WTC11 (cell line): ENCODE measurements at regions not wholly inside any gene's neighbourhood (a gene's known extent, or its start where the extent isn't known, plus 50 kb on each side); places are given as distances from the start of the nearest gene placed in this dataset.
A peak's percentile ranks its signal among the peaks of the same experiment; 100 is the strongest.

Source experiments
- ATAC-seq: fragments of 200-7000 bp; cut with Tn5 transposase; 2 replicates; pipeline ENCODE4 v1.10.0; 2021; ENCODE audit warnings: mild to moderate bottlenecking, moderate library complexity
- CTCF ChIA-PET: fragments of 300-600 bp; sonication (Branson Sonifier 250); formaldehyde crosslinking; loops from one replicate; lab custom pipeline; 2021; ENCODE audit warnings: antibody characterized with exemption; lab: Charles Lee
- POLR2A ChIA-PET: fragments of 350-600 bp; sonication (Branson Sonifier 250); formaldehyde crosslinking; loops from one replicate; lab custom pipeline; 2021; ENCODE audit warnings: antibody characterized with exemption; lab: Charles Lee
- DNase-seq: peaks from one replicate; pipeline ENCODE4 v3.0.0; 2021; ENCODE audit warnings: low spot score
- H3K27ac Mint-ChIP-seq: 2 replicates; pipeline ENCODE4 v1.8.0; 2021; ENCODE audit warnings: mixed read lengths
- H3K27me3 Mint-ChIP-seq: 2 replicates; pipeline ENCODE4 v1.8.0; 2021; ENCODE audit warnings: low read depth, mild to moderate bottlenecking, moderate library complexity, mixed read lengths
- H3K36me3 Mint-ChIP-seq: 2 replicates; pipeline ENCODE4 v1.8.0; 2021; ENCODE audit warnings: mixed read lengths
- H3K4me1 Mint-ChIP-seq: 2 replicates; pipeline ENCODE4 v1.8.0; 2022; ENCODE audit warnings: mixed read lengths
- H3K4me3 Mint-ChIP-seq: 2 replicates; pipeline ENCODE4 v1.8.0; 2021; ENCODE audit warnings: mild to moderate bottlenecking, moderate library complexity, mixed read lengths
- H3K9me3 Mint-ChIP-seq: 2 replicates; pipeline ENCODE4 v1.8.0; 2021; ENCODE audit warnings: mixed read lengths
- ARID4B ChIP-seq: sonication (generic); formaldehyde crosslinking; IDR thresholded peaks from 2 replicates; pipeline ENCODE4 v1.8.0; 2023; ENCODE audit warnings: missing genetic modification reagents, mild to moderate bottlenecking, borderline replicate concordance
- ATF3 ChIP-seq: sonication (generic); formaldehyde crosslinking; conservative IDR thresholded peaks from 2 replicates; pipeline ENCODE4 v1.8.1; 2022; ENCODE audit warnings: mild to moderate bottlenecking, missing genetic modification reagents
- CTCF ChIP-seq: fragments of 200-600 bp; IDR thresholded peaks from 2 replicates; pipeline ENCODE4 v1.8.0; 2022; ENCODE audit warnings: antibody characterized with exemption
- E2F1 ChIP-seq: sonication (generic); formaldehyde crosslinking; IDR thresholded peaks from 2 replicates; pipeline ENCODE4 v1.8.0; 2022; ENCODE audit warnings: mild to moderate bottlenecking, missing genetic modification reagents
- ESRRA ChIP-seq: sonication (generic); formaldehyde crosslinking; IDR thresholded peaks from 2 replicates; pipeline ENCODE4 v1.8.1; 2022; ENCODE audit warnings: mild to moderate bottlenecking, missing genetic modification reagents, borderline replicate concordance
- ETV6 ChIP-seq: sonication (generic); formaldehyde crosslinking; IDR thresholded peaks from 2 replicates; pipeline ENCODE4 v1.8.1; 2022; ENCODE audit warnings: mild to moderate bottlenecking, missing genetic modification reagents
- FOXK1 ChIP-seq: sonication (generic); formaldehyde crosslinking; IDR thresholded peaks from 2 replicates; pipeline ENCODE4 v1.8.0; 2022; ENCODE audit warnings: mild to moderate bottlenecking, moderate library complexity, missing genetic modification reagents
- GRHL2 ChIP-seq: fragments of 250-450 bp; sonication (Bioruptor Pico); IDR thresholded peaks from 2 replicates; pipeline ENCODE4 v1.8.0; 2022; ENCODE audit warnings: mild to moderate bottlenecking, moderate library complexity; ENCODE audit not compliant: insufficient replicate concordance, severe bottlenecking
- JAZF1 ChIP-seq: fragments of 250-450 bp; sonication (Bioruptor Pico); IDR thresholded peaks from 2 replicates; pipeline ENCODE4 v1.9.0; 2021; ENCODE audit warnings: moderate library complexity, mild to moderate bottlenecking, inconsistent platforms
- JUN ChIP-seq: sonication (generic); formaldehyde crosslinking; IDR thresholded peaks from 2 replicates; pipeline ENCODE4 v1.8.0; 2023; ENCODE audit warnings: mild to moderate bottlenecking, missing genetic modification reagents
- KAT7 ChIP-seq: sonication (generic); formaldehyde crosslinking; IDR thresholded peaks from 2 replicates; pipeline ENCODE4 v1.8.1; 2023; ENCODE audit warnings: missing genetic modification reagents, mild to moderate bottlenecking, borderline replicate concordance
- MXD4 ChIP-seq: fragments of 250-450 bp; sonication (Bioruptor Pico); IDR thresholded peaks from 2 replicates; pipeline ENCODE4 v1.8.0; 2021; ENCODE audit warnings: mild to moderate bottlenecking, moderate library complexity, borderline replicate concordance
- MYBL2 ChIP-seq: sonication (generic); formaldehyde crosslinking; IDR thresholded peaks from 2 replicates; pipeline ENCODE4 v1.8.1; 2023; ENCODE audit warnings: mild to moderate bottlenecking, moderate library complexity, missing genetic modification reagents
- NFYB ChIP-seq: sonication (generic); formaldehyde crosslinking; conservative IDR thresholded peaks from 2 replicates; pipeline ENCODE4 v1.8.0; 2022; ENCODE audit warnings: low read depth, missing genetic modification reagents
- NR2C2 ChIP-seq: sonication (generic); formaldehyde crosslinking; IDR thresholded peaks from 2 replicates; pipeline ENCODE4 v1.8.0; 2022; ENCODE audit warnings: mild to moderate bottlenecking, missing genetic modification reagents
- SMAD4 ChIP-seq: sonication (generic); formaldehyde crosslinking; IDR thresholded peaks from 2 replicates; pipeline ENCODE4 v1.8.0; 2022; ENCODE audit warnings: mild to moderate bottlenecking, missing genetic modification reagents
- TEAD1 ChIP-seq: sonication (generic); formaldehyde crosslinking; IDR thresholded peaks from 2 replicates; pipeline ENCODE4 v1.8.0; 2022; ENCODE audit warnings: mild to moderate bottlenecking, missing genetic modification reagents
- TEAD4 ChIP-seq: sonication (generic); formaldehyde crosslinking; IDR thresholded peaks from 2 replicates; pipeline ENCODE4 v1.8.0; 2022; ENCODE audit warnings: mild to moderate bottlenecking, missing genetic modification reagents
- TP53 ChIP-seq: sonication (generic); formaldehyde crosslinking; IDR thresholded peaks from 2 replicates; pipeline ENCODE4 v1.8.1; 2023; ENCODE audit warnings: mild to moderate bottlenecking, missing genetic modification reagents
- ZNF671 ChIP-seq: fragments of 250-450 bp; sonication (Bioruptor Pico); IDR thresholded peaks from 2 replicates; pipeline ENCODE4 v1.8.0; 2021; ENCODE audit warnings: mild to moderate bottlenecking
- TF ChIP-seq, protein P1 (sequence below): sonication (generic); formaldehyde crosslinking; IDR thresholded peaks from 2 replicates; pipeline ENCODE4 v1.8.1; 2022; ENCODE audit warnings: mild to moderate bottlenecking, missing genetic modification reagents, moderate library complexity, borderline replicate concordance
- TF ChIP-seq, protein P2 (sequence below): sonication (generic); formaldehyde crosslinking; IDR thresholded peaks from 2 replicates; pipeline ENCODE4 v1.8.0; 2023; ENCODE audit warnings: mild to moderate bottlenecking, missing genetic modification reagents
- TF ChIP-seq, protein P3 (sequence below): sonication (generic); formaldehyde crosslinking; IDR thresholded peaks from 2 replicates; pipeline ENCODE4 v1.8.0; 2023; ENCODE audit warnings: missing genetic modification reagents

DNA sequence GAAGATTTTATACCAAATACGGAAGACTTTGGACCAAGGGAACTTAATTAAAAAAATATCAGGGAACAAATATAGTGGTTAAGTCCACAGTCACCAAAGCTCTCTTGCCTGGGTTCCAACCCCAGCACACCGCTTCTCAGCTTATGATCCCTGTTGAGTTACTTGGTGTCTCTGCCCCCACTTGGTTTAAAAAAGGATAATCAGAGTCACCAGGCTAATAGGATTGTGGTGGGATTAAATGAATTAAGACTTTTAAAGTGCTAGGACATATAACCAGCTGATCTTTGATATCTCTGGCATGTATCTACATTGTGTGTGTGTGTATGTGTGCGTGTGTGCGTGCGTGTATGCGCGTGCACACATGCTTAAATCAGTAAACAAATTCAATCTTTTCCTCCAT lies 474.7 kb upstream of the DAB1 start:
- DNase-seq (no peak), ATAC-seq (no peak)
- ChIA-PET POLR2A (no interaction called here), CTCF (no interaction called here)
- H3K27ac Mint-ChIP-seq = no peak overlapping the region
- H3K36me3 Mint-ChIP-seq = no peaks in the 10 kb centered on the region
- no peaks in the 10 kb centered on the region for H3K27me3 Mint-ChIP-seq
- H3K9me3 Mint-ChIP-seq = no peaks in the 10 kb centered on the region
- H3K4me3 Mint-ChIP-seq = no peak overlapping the region
- H3K4me1 Mint-ChIP-seq = peaks cover 19% of the 10 kb centered on the region
- no peak for TF ChIP-seq MXD4
- TF ChIP-seq JUN = no peak
- TF ChIP-seq E2F1 (CRISPR knock-in tag) = no peak
- TF ChIP-seq KAT7 (CRISPR knock-in tag) = no peak
- TF ChIP-seq MYBL2 (CRISPR knock-in tag) = no peak
- TF ChIP-seq GRHL2 (CRISPR knock-in tag) = no peak
- no peak for TF ChIP-seq TEAD1 (CRISPR knock-in tag)
- TF ChIP-seq, protein P1, sequence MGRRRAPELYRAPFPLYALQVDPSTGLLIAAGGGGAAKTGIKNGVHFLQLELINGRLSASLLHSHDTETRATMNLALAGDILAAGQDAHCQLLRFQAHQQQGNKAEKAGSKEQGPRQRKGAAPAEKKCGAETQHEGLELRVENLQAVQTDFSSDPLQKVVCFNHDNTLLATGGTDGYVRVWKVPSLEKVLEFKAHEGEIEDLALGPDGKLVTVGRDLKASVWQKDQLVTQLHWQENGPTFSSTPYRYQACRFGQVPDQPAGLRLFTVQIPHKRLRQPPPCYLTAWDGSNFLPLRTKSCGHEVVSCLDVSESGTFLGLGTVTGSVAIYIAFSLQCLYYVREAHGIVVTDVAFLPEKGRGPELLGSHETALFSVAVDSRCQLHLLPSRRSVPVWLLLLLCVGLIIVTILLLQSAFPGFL = no peak
- TF ChIP-seq ATF3 (CRISPR knock-in tag) = no peak
- TF ChIP-seq, protein P2, sequence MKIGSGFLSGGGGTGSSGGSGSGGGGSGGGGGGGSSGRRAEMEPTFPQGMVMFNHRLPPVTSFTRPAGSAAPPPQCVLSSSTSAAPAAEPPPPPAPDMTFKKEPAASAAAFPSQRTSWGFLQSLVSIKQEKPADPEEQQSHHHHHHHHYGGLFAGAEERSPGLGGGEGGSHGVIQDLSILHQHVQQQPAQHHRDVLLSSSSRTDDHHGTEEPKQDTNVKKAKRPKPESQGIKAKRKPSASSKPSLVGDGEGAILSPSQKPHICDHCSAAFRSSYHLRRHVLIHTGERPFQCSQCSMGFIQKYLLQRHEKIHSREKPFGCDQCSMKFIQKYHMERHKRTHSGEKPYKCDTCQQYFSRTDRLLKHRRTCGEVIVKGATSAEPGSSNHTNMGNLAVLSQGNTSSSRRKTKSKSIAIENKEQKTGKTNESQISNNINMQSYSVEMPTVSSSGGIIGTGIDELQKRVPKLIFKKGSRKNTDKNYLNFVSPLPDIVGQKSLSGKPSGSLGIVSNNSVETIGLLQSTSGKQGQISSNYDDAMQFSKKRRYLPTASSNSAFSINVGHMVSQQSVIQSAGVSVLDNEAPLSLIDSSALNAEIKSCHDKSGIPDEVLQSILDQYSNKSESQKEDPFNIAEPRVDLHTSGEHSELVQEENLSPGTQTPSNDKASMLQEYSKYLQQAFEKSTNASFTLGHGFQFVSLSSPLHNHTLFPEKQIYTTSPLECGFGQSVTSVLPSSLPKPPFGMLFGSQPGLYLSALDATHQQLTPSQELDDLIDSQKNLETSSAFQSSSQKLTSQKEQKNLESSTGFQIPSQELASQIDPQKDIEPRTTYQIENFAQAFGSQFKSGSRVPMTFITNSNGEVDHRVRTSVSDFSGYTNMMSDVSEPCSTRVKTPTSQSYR (CRISPR knock-in tag) = no peak

DNA sequence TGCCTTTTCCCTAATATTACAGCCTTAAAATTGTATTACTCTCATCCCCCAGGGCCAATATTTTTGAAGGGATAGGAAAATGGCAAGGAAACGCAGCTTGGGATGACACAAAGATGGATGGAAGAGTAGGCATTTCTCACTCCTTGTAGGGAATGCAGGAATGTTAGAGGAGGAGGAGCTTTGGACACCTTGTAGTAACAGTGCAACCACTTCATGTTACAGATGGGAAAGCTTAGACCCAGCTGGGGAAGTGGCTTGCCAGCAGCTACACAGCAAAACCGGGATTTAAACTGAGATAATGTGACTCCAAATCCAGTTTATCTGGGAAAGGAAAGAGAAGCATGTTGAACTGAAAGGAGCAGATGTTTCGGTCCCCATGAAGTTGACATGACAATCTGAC lies 473.7 kb upstream of the DAB1 start:
- ATAC-seq = peak; percentile 71
- Mint-ChIP-seq H3K36me3 (no peaks in the 10 kb centered on the region), H3K9me3 (no peaks in the 10 kb centered on the region), H3K27ac (no peak overlapping the region), H3K4me3 (no peak overlapping the region), H3K4me1 (peaks cover 28% of the 10 kb centered on the region), H3K27me3 (no peaks in the 10 kb centered on the region)
- POLR2A ChIA-PET = no interaction called here
- no peak for DNase-seq
- CTCF ChIA-PET = interaction anchor here (0.7 to 0.8 kb wide), 2 partner anchors 9 to 1327 kb away, joined by 4 read pairs; no protein-coding TSS in a partner anchor
- TF ChIP-seq NFYB (CRISPR knock-in tag) (no peak), FOXK1 (CRISPR knock-in tag) (no peak), TEAD4 (CRISPR knock-in tag) (no peak), SMAD4 (CRISPR knock-in tag) (no peak), NR2C2 (CRISPR knock-in tag) (no peak), TP53 (CRISPR knock-in tag) (no peak), ESRRA (no peak), TEAD1 (CRISPR knock-in tag) (no peak), JAZF1 (CRISPR knock-in tag) (no peak), ETV6 (CRISPR knock-in tag) (no peak), KAT7 (CRISPR knock-in tag) (no peak), ARID4B (CRISPR knock-in tag) (no peak), ZNF671 (CRISPR knock-in tag) (no peak), CTCF (no peak)
- TF ChIP-seq, protein P3, sequence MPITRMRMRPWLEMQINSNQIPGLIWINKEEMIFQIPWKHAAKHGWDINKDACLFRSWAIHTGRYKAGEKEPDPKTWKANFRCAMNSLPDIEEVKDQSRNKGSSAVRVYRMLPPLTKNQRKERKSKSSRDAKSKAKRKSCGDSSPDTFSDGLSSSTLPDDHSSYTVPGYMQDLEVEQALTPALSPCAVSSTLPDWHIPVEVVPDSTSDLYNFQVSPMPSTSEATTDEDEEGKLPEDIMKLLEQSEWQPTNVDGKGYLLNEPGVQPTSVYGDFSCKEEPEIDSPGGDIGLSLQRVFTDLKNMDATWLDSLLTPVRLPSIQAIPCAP (CRISPR knock-in tag) = no peak
